AG09319 (cell line): ENCODE measurements at regions not wholly inside any gene's neighbourhood (a gene's known extent, or its start where the extent isn't known, plus 50 kb on each side); places are given as distances from the start of the nearest gene placed in this dataset.
"Not testable (repeated sequence)": the region's sequence is repeated elsewhere in the genome, so short reads cannot be mapped to it uniquely, and the experiment has no call there.

Experiments used
- DNase-seq: peaks from one replicate; pipeline ENCODE4 v3.0.0-alpha.2; 2010; ENCODE audit warnings: low read depth; ENCODE audit errors: extremely low read depth
- CTCF ChIP-seq: IDR thresholded peaks from 2 replicates; pipeline ENCODE4 v1.5.1; 2011; ENCODE audit warnings: low read depth, mild to moderate bottlenecking, inconsistent platforms, low read length, moderate library complexity

DNA sequence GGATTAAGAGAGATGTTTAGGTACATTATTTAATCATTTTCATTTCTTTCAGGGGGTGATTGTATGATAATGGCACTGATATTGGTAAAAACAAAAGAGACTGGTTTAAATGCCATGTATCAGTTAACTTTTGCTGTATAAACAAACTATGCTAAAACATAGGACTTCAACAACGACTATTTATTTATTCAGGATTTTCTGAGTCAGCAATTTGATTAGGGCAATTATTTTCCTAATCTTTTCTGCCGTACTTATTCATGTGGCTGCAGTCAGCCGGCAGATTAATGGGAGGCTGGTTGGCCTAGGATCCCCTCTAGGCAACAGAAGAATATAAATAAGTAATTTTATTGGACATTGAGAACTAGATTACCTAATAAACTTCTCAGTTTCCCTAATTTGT is 661.7 kb upstream of the RAG2 start:
- TF ChIP-seq CTCF: no peak
- no peak for DNase-seq

DNA sequence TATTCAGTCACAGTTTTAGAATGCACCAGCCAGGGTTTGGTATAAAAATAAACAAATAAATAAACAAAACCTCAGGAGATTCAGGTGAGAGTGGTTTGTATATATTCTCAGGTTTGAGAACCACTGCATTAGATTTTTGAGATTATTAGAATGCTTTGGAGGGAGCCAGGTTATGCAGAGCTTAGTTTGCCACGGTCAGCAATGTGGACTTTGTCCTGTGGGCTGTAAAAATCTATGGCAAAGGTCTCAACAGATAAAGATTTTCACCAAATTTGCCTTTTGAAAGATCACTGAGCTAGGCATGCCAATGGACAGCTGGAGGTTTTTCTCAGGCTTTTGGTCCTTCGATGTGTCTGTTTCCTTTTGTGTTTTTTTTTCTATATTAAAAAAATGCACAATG is 650.1 kb upstream of the RAG2 start:
- DNase-seq: no peak
- no peak for TF ChIP-seq CTCF

DNA sequence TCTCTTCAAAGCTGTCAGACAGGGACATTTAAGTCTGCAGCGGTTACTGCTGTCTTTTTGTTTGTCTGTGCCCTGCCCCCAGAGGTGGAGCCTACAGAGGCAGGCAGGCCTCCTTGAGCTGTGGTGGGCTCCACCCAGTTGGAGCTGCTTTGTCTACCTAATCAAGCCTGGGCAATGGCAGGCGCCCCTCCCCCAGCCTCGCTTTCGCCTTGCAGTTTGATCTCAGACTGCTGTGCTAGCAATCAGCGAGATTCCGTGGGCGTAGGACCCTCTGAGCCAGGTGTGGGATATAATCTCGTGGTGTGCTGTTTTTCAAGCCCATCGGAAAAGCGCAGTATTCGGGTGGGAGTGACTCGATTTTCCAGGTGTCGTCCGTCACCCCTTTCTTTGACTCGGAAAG is 648.1 kb upstream of the RAG2 start:
- DNase-seq: not testable (repeated sequence)

- no peak for DNase-seq
- no peak for TF ChIP-seq CTCF
These were observed 632.8 kb upstream of the RAG2 start for GRCh38 chr11:37230865-37231264.

GRCh38 chr11:37223962-37224361 is 625.9 kb upstream of the RAG2 start:
- no peak for TF ChIP-seq CTCF
- DNase-seq: no peak

DNA sequence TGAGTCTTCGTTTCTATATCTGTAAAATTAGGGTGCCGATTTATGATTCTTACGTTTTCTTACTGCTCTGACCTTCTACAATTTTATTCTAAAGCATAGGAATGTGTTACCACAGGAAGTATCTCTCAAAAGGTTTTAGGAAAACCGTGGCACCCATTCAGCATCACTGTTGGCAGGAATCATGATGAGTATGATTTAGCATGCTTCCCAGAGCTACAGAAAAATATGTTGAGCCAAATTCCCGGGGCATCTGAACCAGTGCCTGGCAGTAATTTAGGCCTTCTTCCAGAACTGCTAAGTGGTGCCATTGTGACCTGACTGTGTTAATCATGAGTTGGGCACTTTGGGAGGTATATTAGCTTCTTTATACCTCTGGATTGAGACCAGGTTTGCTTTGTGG is 605.0 kb upstream of the RAG2 start:
- no peak for TF ChIP-seq CTCF
- no peak for DNase-seq

GRCh38 chr11:37199082-37199481 is 601.0 kb upstream of the RAG2 start:
- no peak for TF ChIP-seq CTCF
- DNase-seq: no peak

DNA sequence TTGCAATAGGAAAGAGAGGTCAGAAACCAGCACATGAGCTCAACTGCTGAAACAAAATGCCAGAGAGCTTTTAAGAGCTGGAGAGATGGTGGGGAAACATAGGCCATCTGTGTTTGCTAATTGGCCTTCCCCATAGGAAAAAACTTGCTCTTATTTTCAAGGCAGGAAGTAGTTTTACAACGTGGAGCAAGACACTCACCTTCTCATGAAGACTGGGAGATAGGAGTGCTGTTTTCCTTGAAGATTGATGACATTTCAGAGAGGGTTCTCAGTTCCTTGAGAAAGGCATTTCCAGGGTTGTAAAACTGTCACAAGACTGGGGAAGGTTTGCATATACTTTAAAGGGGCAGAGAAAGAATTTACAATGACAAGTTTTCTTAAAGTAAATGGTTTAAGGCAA is 586.3 kb upstream of the RAG2 start:
- no peak for TF ChIP-seq CTCF
- no peak for DNase-seq
